ENCODE measurements at regions not wholly inside any gene's neighbourhood (a gene's known extent, or its start where the extent isn't known, plus 50 kb on each side); places are given as distances from the start of the nearest gene placed in this dataset.

GRCh38 chr2:595831-596592 lies 81.2 kb downstream of the TMEM18 start:
- no peak for TF ChIP-seq POLR2A (IDR thresholded peaks at IDR 0.05)
- TF ChIP-seq CTCF (IDR thresholded peaks at IDR 0.05), result no peak
- no peak for TF ChIP-seq POLR2AphosphoS5 (IDR thresholded peaks at IDR 0.05)
